ENCODE measurements at regions not wholly inside any gene's neighbourhood (a gene's known extent, or its start where the extent isn't known, plus 50 kb on each side); places are given as distances from the start of the nearest gene placed in this dataset.

DNA sequence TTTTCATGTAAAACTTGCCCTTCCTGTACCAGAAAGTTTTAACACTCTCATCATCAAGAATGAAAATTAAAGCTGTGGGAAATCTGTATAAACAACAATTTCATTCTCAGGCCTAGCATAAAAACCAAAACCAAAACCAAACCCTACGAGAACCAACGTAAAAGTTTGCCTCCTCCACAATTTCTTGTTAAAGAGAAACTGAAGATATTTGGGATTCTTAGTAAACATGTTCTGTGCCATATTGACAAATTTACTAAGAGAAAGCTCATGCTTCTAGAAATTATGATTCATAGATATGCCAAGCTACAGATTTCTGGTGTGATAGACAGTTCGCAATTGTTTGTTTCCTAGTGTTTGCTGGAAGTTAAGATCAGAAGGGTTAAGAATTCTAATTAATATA is 801.0 kb upstream of the NUDT12 start:
- no peak for FAIRE-seq
- H3K9me3 ChIP-seq (ENCODE audit: control insufficient read depth in 2 of 3, insufficient read depth in 1 of 3, low read length in 3 of 3) = no peaks in the 10 kb centered on the region
- no peaks in the 10 kb centered on the region for H3K4me1 ChIP-seq (ENCODE audit: control insufficient read depth in 2 of 3, insufficient read depth in 2 of 3, low read depth in 1 of 3, low read length in 3 of 3)
- no peak overlapping the region for H3K27ac ChIP-seq (ENCODE audit: low read depth in 2 of 2, low read length in 2 of 2)
- intact Hi-C loops (cut with DNase I) = no loop called here
- no peaks in the 10 kb centered on the region for H3K36me3 ChIP-seq (ENCODE audit: control insufficient read depth in 2 of 3, insufficient read depth in 3 of 3, low read length in 3 of 3)
- TF ChIP-seq, protein P1, sequence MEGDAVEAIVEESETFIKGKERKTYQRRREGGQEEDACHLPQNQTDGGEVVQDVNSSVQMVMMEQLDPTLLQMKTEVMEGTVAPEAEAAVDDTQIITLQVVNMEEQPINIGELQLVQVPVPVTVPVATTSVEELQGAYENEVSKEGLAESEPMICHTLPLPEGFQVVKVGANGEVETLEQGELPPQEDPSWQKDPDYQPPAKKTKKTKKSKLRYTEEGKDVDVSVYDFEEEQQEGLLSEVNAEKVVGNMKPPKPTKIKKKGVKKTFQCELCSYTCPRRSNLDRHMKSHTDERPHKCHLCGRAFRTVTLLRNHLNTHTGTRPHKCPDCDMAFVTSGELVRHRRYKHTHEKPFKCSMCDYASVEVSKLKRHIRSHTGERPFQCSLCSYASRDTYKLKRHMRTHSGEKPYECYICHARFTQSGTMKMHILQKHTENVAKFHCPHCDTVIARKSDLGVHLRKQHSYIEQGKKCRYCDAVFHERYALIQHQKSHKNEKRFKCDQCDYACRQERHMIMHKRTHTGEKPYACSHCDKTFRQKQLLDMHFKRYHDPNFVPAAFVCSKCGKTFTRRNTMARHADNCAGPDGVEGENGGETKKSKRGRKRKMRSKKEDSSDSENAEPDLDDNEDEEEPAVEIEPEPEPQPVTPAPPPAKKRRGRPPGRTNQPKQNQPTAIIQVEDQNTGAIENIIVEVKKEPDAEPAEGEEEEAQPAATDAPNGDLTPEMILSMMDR (IDR thresholded peaks at IDR 0.05; ENCODE audit: borderline replicate concordance, extremely low read depth, insufficient read depth) = no peak
- no peak for DNase-seq
- H3K4me3 ChIP-seq (ENCODE audit: low read length in 3 of 3) = no peak overlapping the region
- H3K27me3 ChIP-seq (ENCODE audit: control insufficient read depth, insufficient read depth, low read length) = no peaks in the 10 kb centered on the region
- H3K9ac ChIP-seq (ENCODE audit: low read length in 3 of 3) = no peak overlapping the region

DNA sequence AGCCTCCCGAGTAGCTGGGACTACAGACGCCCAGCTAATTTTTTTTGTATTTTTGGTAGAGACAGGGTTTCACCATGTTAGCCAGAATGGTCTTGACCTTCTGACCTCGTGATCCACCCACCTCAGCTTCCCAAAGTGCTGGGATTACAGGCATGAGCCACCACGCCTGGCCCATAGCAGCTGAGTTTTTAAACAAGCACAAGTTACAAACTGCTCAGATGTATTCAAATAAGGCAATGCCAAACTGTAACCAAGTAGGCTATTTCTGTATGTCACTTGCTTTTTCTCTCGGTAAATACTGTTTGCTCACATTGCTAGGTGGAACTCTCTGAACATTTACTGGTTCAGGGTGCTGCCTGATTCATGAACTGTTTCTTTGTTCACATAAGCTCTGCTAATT is 799.3 kb upstream of the NUDT12 start:
- no peak for FAIRE-seq
- H3K27ac ChIP-seq (ENCODE audit: low read depth in 2 of 2, low read length in 2 of 2) = no peak overlapping the region
- no peaks in the 10 kb centered on the region for H3K27me3 ChIP-seq (ENCODE audit: control insufficient read depth, insufficient read depth, low read length)
- H3K9ac ChIP-seq (ENCODE audit: low read length in 3 of 3) = no peak overlapping the region
- H3K4me1 ChIP-seq (ENCODE audit: control insufficient read depth in 2 of 3, insufficient read depth in 2 of 3, low read depth in 1 of 3, low read length in 3 of 3) = no peaks in the 10 kb centered on the region
- H3K9me3 ChIP-seq (ENCODE audit: control insufficient read depth in 2 of 3, insufficient read depth in 1 of 3, low read length in 3 of 3) = no peaks in the 10 kb centered on the region
- intact Hi-C loops (cut with DNase I) = no loop called here
- no peak overlapping the region for H3K4me3 ChIP-seq (ENCODE audit: low read length in 3 of 3)
- no peak for DNase-seq
- H3K36me3 ChIP-seq (ENCODE audit: control insufficient read depth in 2 of 3, insufficient read depth in 3 of 3, low read length in 3 of 3) = no peaks in the 10 kb centered on the region
- TF ChIP-seq, protein P1 (IDR thresholded peaks at IDR 0.05; ENCODE audit: borderline replicate concordance, extremely low read depth, insufficient read depth) = no peak

DNA sequence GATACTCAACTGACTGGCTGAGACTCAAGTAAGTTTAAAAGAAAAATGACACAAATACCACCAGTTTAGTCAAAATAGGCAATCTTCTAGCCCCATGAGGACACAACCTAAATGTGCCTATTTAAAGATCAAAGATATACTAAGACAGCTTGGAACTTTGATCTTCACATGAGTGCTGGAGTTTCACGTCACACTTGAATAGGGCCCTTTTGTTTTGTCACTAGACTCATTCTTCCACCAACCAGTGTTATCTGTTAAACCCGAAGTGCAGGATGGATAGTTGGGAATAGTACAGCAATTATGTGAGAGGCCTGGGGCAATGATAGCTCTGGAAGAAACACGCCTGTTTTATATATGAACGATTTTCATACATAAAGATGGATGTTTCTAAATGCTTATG is 792.8 kb upstream of the NUDT12 start:
- H3K4me3 ChIP-seq (ENCODE audit: low read length in 3 of 3) = no peak overlapping the region
- intact Hi-C loops (cut with DNase I) = no loop called here
- DNase-seq = peak in 2 of 5 donors; percentile 4 to 6
- no peaks in the 10 kb centered on the region for H3K36me3 ChIP-seq (ENCODE audit: control insufficient read depth in 2 of 3, insufficient read depth in 3 of 3, low read length in 3 of 3)
- FAIRE-seq = no peak
- H3K27ac ChIP-seq (ENCODE audit: low read depth in 2 of 2, low read length in 2 of 2) = no peak overlapping the region
- H3K27me3 ChIP-seq (ENCODE audit: control insufficient read depth, insufficient read depth, low read length) = no peaks in the 10 kb centered on the region
- no peaks in the 10 kb centered on the region for H3K9me3 ChIP-seq (ENCODE audit: control insufficient read depth in 2 of 3, insufficient read depth in 1 of 3, low read length in 3 of 3)
- TF ChIP-seq, protein P1 (IDR thresholded peaks at IDR 0.05; ENCODE audit: borderline replicate concordance, extremely low read depth, insufficient read depth) = no peak
- no peak overlapping the region for H3K9ac ChIP-seq (ENCODE audit: low read length in 3 of 3)
- no peaks in the 10 kb centered on the region for H3K4me1 ChIP-seq (ENCODE audit: control insufficient read depth in 2 of 3, insufficient read depth in 2 of 3, low read depth in 1 of 3, low read length in 3 of 3)

DNA sequence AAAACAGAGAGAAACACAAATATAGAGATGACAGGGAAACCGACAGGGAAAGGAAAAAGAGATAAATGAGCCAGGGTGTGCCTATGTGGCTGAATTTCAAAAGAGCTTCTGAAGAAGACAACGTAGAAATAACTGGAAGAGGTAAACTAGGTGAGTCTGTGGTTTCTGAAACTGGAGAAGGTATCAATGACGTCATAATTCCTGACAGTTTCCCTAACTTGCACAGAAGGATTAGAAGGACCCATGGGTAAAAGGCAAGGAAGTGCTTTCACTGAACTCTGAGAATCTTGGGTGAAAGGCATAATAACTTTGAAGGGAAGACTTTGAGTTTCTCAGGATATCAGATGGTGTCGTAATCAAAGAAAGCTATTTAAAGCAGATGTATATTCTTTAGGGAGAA is 790.8 kb upstream of the NUDT12 start:
- H3K9me3 ChIP-seq (ENCODE audit: control insufficient read depth in 2 of 3, insufficient read depth in 1 of 3, low read length in 3 of 3) = no peaks in the 10 kb centered on the region
- no peak overlapping the region for H3K27ac ChIP-seq (ENCODE audit: low read depth in 2 of 2, low read length in 2 of 2)
- FAIRE-seq (no peak), DNase-seq (no peak)
- H3K27me3 ChIP-seq (ENCODE audit: control insufficient read depth, insufficient read depth, low read length) = no peaks in the 10 kb centered on the region
- intact Hi-C loops (cut with DNase I) = no loop called here
- no peaks in the 10 kb centered on the region for H3K36me3 ChIP-seq (ENCODE audit: control insufficient read depth in 2 of 3, insufficient read depth in 3 of 3, low read length in 3 of 3)
- no peak overlapping the region for H3K4me3 ChIP-seq (ENCODE audit: low read length in 3 of 3)
- TF ChIP-seq, protein P1 (IDR thresholded peaks at IDR 0.05; ENCODE audit: borderline replicate concordance, extremely low read depth, insufficient read depth) = no peak
- no peaks in the 10 kb centered on the region for H3K4me1 ChIP-seq (ENCODE audit: control insufficient read depth in 2 of 3, insufficient read depth in 2 of 3, low read depth in 1 of 3, low read length in 3 of 3)
- H3K9ac ChIP-seq (ENCODE audit: low read length in 3 of 3) = no peak overlapping the region
